Vagina (tissue), 2 donors: ENCODE measurements at regions not wholly inside any gene's neighbourhood (a gene's known extent, or its start where the extent isn't known, plus 50 kb on each side); places are given as distances from the start of the nearest gene placed in this dataset.

Experiments used
- DNase-seq, 2 donors: peaks; one replicate each; pipeline ENCODE4 v3.0.0-alpha.2; 2017; ENCODE audit errors: extremely low spot score in 2 of 2
- H3K27ac ChIP-seq: fragments of 200-600 bp; sonication (generic); one replicate; pipeline ENCODE4 v1.5.1; 2019
- H3K27me3 ChIP-seq: fragments of 200-600 bp; sonication (generic); one replicate; pipeline ENCODE4 v1.5.1; 2019
- H3K36me3 ChIP-seq, 2 donors: fragments of 200-600 bp; sonication (generic); one replicate each; pipeline ENCODE4 v1.5.1; 2017 to 2019
- H3K4me1 ChIP-seq: fragments of 200-600 bp; sonication (generic); one replicate; pipeline ENCODE4 v1.5.1; 2019
- H3K4me3 ChIP-seq, 2 donors: fragments of 200-600 bp; sonication (generic); 1 replicate in 1 of 2; 2 replicates in 1 of 2; pipeline ENCODE4 v1.5.1; 2016 to 2019
- H3K9me3 ChIP-seq: fragments of 200-600 bp; sonication (generic); one replicate; pipeline ENCODE4 v1.5.1; 2019
- CTCF ChIP-seq, 3 experiments: fragments of 450-650 bp in 2 of 3; fragments of 200-600 bp in 1 of 3; sonication (generic) in 1 of 3; IDR thresholded peaks; one replicate each; pipeline ENCODE4 v1.5.1; 2017 to 2019; ENCODE audit warnings: antibody characterized with exemption in 3 of 3, mild to moderate bottlenecking in 2 of 3, moderate library complexity in 2 of 3
- POLR2A ChIP-seq, 2 donors: fragments of 450-650 bp; IDR thresholded peaks; one replicate each; pipeline ENCODE4 v1.6.1; 2017; ENCODE audit warnings: antibody characterized with exemption in 2 of 2, mild to moderate bottlenecking in 2 of 2, moderate library complexity in 2 of 2
- POLR2AphosphoS5 ChIP-seq, 2 donors: sonication (generic); formaldehyde crosslinking; IDR thresholded peaks; one replicate each; pipeline ENCODE4 v1.9.0; 2017; ENCODE audit warnings: antibody characterized with exemption in 2 of 2, mild to moderate bottlenecking in 2 of 2, low read depth in 1 of 2; ENCODE audit not compliant: insufficient read depth in 1 of 2
- intact Hi-C: fragments of 100-400 bp; cut with DNase I; formaldehyde crosslinking; loops from one replicate; pipeline ENCODE4 v1.15.1; 2023

- H3K36me3 ChIP-seq: no peaks in the 10 kb centered on the region
- no peaks in the 10 kb centered on the region for H3K9me3 ChIP-seq
- H3K27me3 ChIP-seq: no peaks in the 10 kb centered on the region
- H3K4me3 ChIP-seq: no peak overlapping the region
- no peak for TF ChIP-seq CTCF (IDR thresholded peaks at IDR 0.05)
- TF ChIP-seq POLR2AphosphoS5 (IDR thresholded peaks at IDR 0.05; ENCODE audit: insufficient read depth in 1 of 2, low read depth in 1 of 2): no peak
- no peak for TF ChIP-seq POLR2A (IDR thresholded peaks at IDR 0.05)
- DNase-seq: no peak
- intact Hi-C loops: no loop called here
- H3K27ac ChIP-seq: no peak overlapping the region
- H3K4me1 ChIP-seq: no peaks in the 10 kb centered on the region
These were observed 298.5 kb upstream of the IZUMO3 start for GRCh38 chr9:24844217-24844616.

- Histone ChIP-seq H3K9me3 (no peaks in the 10 kb centered on the region), H3K36me3 (no peaks in the 10 kb centered on the region), H3K4me1 (no peaks in the 10 kb centered on the region), H3K4me3 (no peak overlapping the region), H3K27me3 (no peaks in the 10 kb centered on the region), H3K27ac (no peak overlapping the region)
- intact Hi-C loops: no loop called here
- TF ChIP-seq POLR2AphosphoS5 (IDR thresholded peaks at IDR 0.05; ENCODE audit: insufficient read depth in 1 of 2, low read depth in 1 of 2) (no peak), CTCF (IDR thresholded peaks at IDR 0.05) (no peak)
- DNase-seq: no peak
These were observed 296.3 kb upstream of the IZUMO3 start for GRCh38 chr9:24841993-24842392.

GRCh38 chr9:24832307-24832706 lies 286.6 kb upstream of the IZUMO3 start:
- no peaks in the 10 kb centered on the region for H3K27me3 ChIP-seq
- no peak overlapping the region for H3K4me3 ChIP-seq
- no peak overlapping the region for H3K27ac ChIP-seq
- H3K9me3 ChIP-seq: no peaks in the 10 kb centered on the region
- no peaks in the 10 kb centered on the region for H3K36me3 ChIP-seq
- DNase-seq: no peak
- no peaks in the 10 kb centered on the region for H3K4me1 ChIP-seq
- intact Hi-C loops: no loop called here
- TF ChIP-seq POLR2AphosphoS5 (IDR thresholded peaks at IDR 0.05; ENCODE audit: insufficient read depth in 1 of 2, low read depth in 1 of 2) (no peak), POLR2A (IDR thresholded peaks at IDR 0.05) (no peak), CTCF (IDR thresholded peaks at IDR 0.05) (no peak)

- Histone ChIP-seq H3K9me3 (no peaks in the 10 kb centered on the region), H3K27ac (no peak overlapping the region), H3K36me3 (no peaks in the 10 kb centered on the region), H3K4me3 (no peak overlapping the region), H3K27me3 (no peaks in the 10 kb centered on the region), H3K4me1 (no peaks in the 10 kb centered on the region)
- no peak for TF ChIP-seq POLR2A (IDR thresholded peaks at IDR 0.05)
- TF ChIP-seq CTCF (IDR thresholded peaks at IDR 0.05): no peak
- no peak for TF ChIP-seq POLR2AphosphoS5 (IDR thresholded peaks at IDR 0.05; ENCODE audit: insufficient read depth in 1 of 2, low read depth in 1 of 2)
- DNase-seq: no peak
- intact Hi-C loops: no loop called here
These were observed 283.0 kb upstream of the IZUMO3 start for GRCh38 chr9:24828687-24829086.

- no peak overlapping the region for H3K27ac ChIP-seq
- TF ChIP-seq POLR2AphosphoS5 (IDR thresholded peaks at IDR 0.05; ENCODE audit: insufficient read depth in 1 of 2, low read depth in 1 of 2) (no peak), CTCF (IDR thresholded peaks at IDR 0.05) (no peak)
- intact Hi-C loops: no loop called here
- no peaks in the 10 kb centered on the region for H3K36me3 ChIP-seq
- no peaks in the 10 kb centered on the region for H3K27me3 ChIP-seq
- H3K9me3 ChIP-seq: no peaks in the 10 kb centered on the region
- H3K4me1 ChIP-seq: no peaks in the 10 kb centered on the region
- no peak overlapping the region for H3K4me3 ChIP-seq
- DNase-seq: no peak
These were observed 278.9 kb upstream of the IZUMO3 start for GRCh38 chr9:24824607-24825006.
